ENCODE measurements at regions not wholly inside any gene's neighbourhood (a gene's known extent, or its start where the extent isn't known, plus 50 kb on each side); places are given as distances from the start of the nearest gene placed in this dataset.

GRCh38 chr5:136600306-136600705 is 235.0 kb upstream of the TRPC7 start (continued):
- TF ChIP-seq RELB (IDR thresholded peaks at IDR 0.05; ENCODE audit: low read depth), result no peak
- TF ChIP-seq SPI1 (IDR thresholded peaks at IDR 0.05; ENCODE audit: borderline replicate concordance, insufficient read depth, low read depth, low read length), result no peak
- no peak for TF ChIP-seq TCF12 (IDR thresholded peaks at IDR 0.05; ENCODE audit: low read depth, low read length)
- TF ChIP-seq ZNF622 (IDR thresholded peaks at IDR 0.05), result no peak
- no peak for TF ChIP-seq MEF2A (IDR thresholded peaks at IDR 0.05; ENCODE audit: insufficient read depth, low read depth, low read length)

- Histone ChIP-seq H3K9ac (ENCODE audit: control insufficient read depth, insufficient read depth, low read length) (no peak overlapping the region), H3K79me2 (ENCODE audit: control insufficient read depth, insufficient read depth, low read length) (no peaks in the 10 kb centered on the region), H2AFZ (ENCODE audit: control insufficient read depth, low read depth, low read length) (no peak overlapping the region), H3K4me2 (ENCODE audit: control insufficient read depth, insufficient read depth) (no peak overlapping the region), H3K36me3 (ENCODE audit: control insufficient read depth in 2 of 2, insufficient read depth in 2 of 2, low read length in 1 of 2) (no peaks in the 10 kb centered on the region), H3K9me3 (replicated peaks; ENCODE audit: control insufficient read depth, insufficient read depth, low read length) (no peaks in the 10 kb centered on the region; the same call in 2 of the 3 replicates), H4K20me1 (ENCODE audit: control insufficient read depth, insufficient read depth) (no peaks in the 10 kb centered on the region), H3K27ac (ENCODE audit: control insufficient read depth, insufficient read depth) (no peak overlapping the region), H3K4me3 (no peak overlapping the region), H3K4me1 (ENCODE audit: control insufficient read depth, insufficient read depth, low read length) (no peaks in the 10 kb centered on the region), H3K27me3 (replicated peaks in 1 of 2; ENCODE audit: control insufficient read depth in 2 of 2, insufficient read depth in 2 of 2, low read length in 1 of 2) (no peaks in the 10 kb centered on the region)
- ChIA-PET POLR2A (no interaction called here), SMC1A (ENCODE audit: uncharacterized antibody, unreplicated experiment) (no interaction called here), CTCF (no interaction called here), RAD21 (ENCODE audit: unreplicated experiment) (no interaction called here)
- DNase-seq (ENCODE audit: low read depth, low spot score) (no peak), ATAC-seq (no peak), FAIRE-seq (no peak)
- intact Hi-C loops (cut with micrococcal nuclease; ENCODE audit: unreplicated experiment), result no loop called here
- in situ Hi-C loops (cut with MboI), result no loop called here
- no TSS peak for BruUV-seq (replicated peaks)
- WGBS (ENCODE audit: insufficient coverage, insufficient replicate concordance, low lambda C conversion rate, missing lambda C conversion rate), result 2% methylated on average over 3 of the region's 3 CpGs
- no peak for TF ChIP-seq SMAD1 (IDR thresholded peaks at IDR 0.05; ENCODE audit: low read depth, partially characterized antibody)
- TF ChIP-seq ZNF217 (IDR thresholded peaks at IDR 0.05), result no peak
- no peak for TF ChIP-seq ETV6 (conservative IDR thresholded peaks at IDR 0.05 in 1 of 2, IDR thresholded peaks at IDR 0.05 in 1 of 2; ENCODE audit: borderline replicate concordance in 1 of 2, low read depth in 1 of 2)
- no peak for TF ChIP-seq CUX1 (IDR thresholded peaks at IDR 0.05; ENCODE audit: insufficient replicate concordance, low read depth, low read length)
- no peak for TF ChIP-seq STAT3 (IDR thresholded peaks at IDR 0.05; ENCODE audit: low read depth, low read length)
- TF ChIP-seq ZNF207 (IDR thresholded peaks at IDR 0.05; ENCODE audit: borderline replicate concordance), result no peak
- no peak for TF ChIP-seq BACH1 (IDR thresholded peaks at IDR 0.05; ENCODE audit: borderline replicate concordance)
Observed at GRCh38 chr5:136598802-136599404, 233.6 kb upstream of the TRPC7 start.

Measured in GM12878 (cell line).